SK-N-MC (cell line): ENCODE measurements at regions not wholly inside any gene's neighbourhood (a gene's known extent, or its start where the extent isn't known, plus 50 kb on each side); places are given as distances from the start of the nearest gene placed in this dataset.

Source experiments
- DNase-seq: peaks from one replicate; pipeline ENCODE4 v3.0.0-alpha.2; 2011; ENCODE audit warnings: low read depth, low spot score
- H3K27ac ChIP-seq: fragments of 200-600 bp; sonication (generic); 2 replicates; pipeline ENCODE4 v1.5.1; 2016; ENCODE audit warnings: mixed run types
- H3K36me3 ChIP-seq: fragments of 200-600 bp; sonication (generic); 2 replicates; pipeline ENCODE4 v1.6.1; 2017; ENCODE audit warnings: antibody characterized with exemption, low read length, mixed read lengths; ENCODE audit not compliant: insufficient read depth
- H3K4me3 ChIP-seq: fragments of 200-600 bp; sonication (generic); 2 replicates; pipeline ENCODE4 v1.5.1; 2016
- H3K9ac ChIP-seq: fragments of 200-600 bp; sonication (generic); 2 replicates; pipeline ENCODE4 v1.8.0; 2017; ENCODE audit warnings: mixed run types, mixed read lengths; ENCODE audit not compliant: insufficient read length
- H3K9me3 ChIP-seq: fragments of 200-600 bp; sonication (generic); 2 replicates; pipeline ENCODE4 v1.6.1; 2017; ENCODE audit warnings: low read depth, mild to moderate bottlenecking, antibody characterized with exemption, low read length, moderate library complexity, mixed read lengths
- EZH2 ChIP-seq: fragments of 200-600 bp; sonication (generic); IDR thresholded peaks from one replicate; pipeline ENCODE4 v1.6.1; 2017; ENCODE audit warnings: antibody characterized with exemption
- FOXP2 ChIP-seq: optimal IDR thresholded peaks from 2 replicates; pipeline ENCODE3; 2011; ENCODE audit warnings: mild to moderate bottlenecking, moderate library complexity; ENCODE audit not compliant: insufficient read depth; ENCODE audit errors: extremely low read length, control extremely low read depth
- POLR2AphosphoS5 ChIP-seq: IDR thresholded peaks from 2 replicates; pipeline ENCODE4 v1.6.1; 2012; ENCODE audit warnings: mild to moderate bottlenecking, low read depth, low read length, borderline replicate concordance

- no peak overlapping the region for H3K4me3 ChIP-seq
- no peaks in the 10 kb centered on the region for H3K36me3 ChIP-seq
- no peaks in the 10 kb centered on the region for H3K9me3 ChIP-seq
- no peak for DNase-seq
- TF ChIP-seq EZH2 = no peak
- TF ChIP-seq FOXP2 = no peak
- TF ChIP-seq POLR2AphosphoS5 = no peak
- no peak overlapping the region for H3K27ac ChIP-seq
- no peak overlapping the region for H3K9ac ChIP-seq
Measured at GRCh38 chr18:73843455-73843854, 304.2 kb downstream of the FBXO15 start.

GRCh38 chr18:73842795-73843394 is 304.7 kb downstream of the FBXO15 start:
- H3K9me3 ChIP-seq = no peaks in the 10 kb centered on the region
- H3K27ac ChIP-seq = no peak overlapping the region
- no peaks in the 10 kb centered on the region for H3K36me3 ChIP-seq
- TF ChIP-seq POLR2AphosphoS5 = no peak
- TF ChIP-seq EZH2 = no peak
- TF ChIP-seq FOXP2 = no peak
- DNase-seq = no peak
- H3K9ac ChIP-seq = no peak overlapping the region
- peak overlapping the region; percentile 55 for H3K4me3 ChIP-seq

DNA sequence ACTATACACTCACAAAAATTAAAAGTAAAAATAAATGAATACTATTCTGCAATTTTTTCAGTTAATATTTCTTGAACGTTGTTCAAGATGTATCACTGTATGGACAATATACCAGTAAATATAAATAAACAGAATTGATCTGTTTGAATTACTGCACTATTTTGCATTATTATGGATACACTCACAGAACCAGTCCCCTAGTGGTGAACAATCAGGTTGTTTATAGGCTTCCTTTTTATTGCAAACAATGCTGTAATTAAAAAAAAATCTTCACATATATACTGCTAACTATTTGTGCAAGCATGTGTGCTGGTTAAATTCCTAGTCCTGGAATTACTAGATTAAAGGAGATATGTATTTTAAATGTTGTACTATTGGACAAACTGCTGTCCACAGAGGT is 306.0 kb downstream of the FBXO15 start:
- no peak overlapping the region for H3K27ac ChIP-seq
- no peaks in the 10 kb centered on the region for H3K36me3 ChIP-seq
- no peak overlapping the region for H3K9ac ChIP-seq
- DNase-seq = no peak
- H3K4me3 ChIP-seq = no peak overlapping the region
- no peaks in the 10 kb centered on the region for H3K9me3 ChIP-seq
- TF ChIP-seq EZH2 (no peak), POLR2AphosphoS5 (no peak), FOXP2 (no peak)

DNA sequence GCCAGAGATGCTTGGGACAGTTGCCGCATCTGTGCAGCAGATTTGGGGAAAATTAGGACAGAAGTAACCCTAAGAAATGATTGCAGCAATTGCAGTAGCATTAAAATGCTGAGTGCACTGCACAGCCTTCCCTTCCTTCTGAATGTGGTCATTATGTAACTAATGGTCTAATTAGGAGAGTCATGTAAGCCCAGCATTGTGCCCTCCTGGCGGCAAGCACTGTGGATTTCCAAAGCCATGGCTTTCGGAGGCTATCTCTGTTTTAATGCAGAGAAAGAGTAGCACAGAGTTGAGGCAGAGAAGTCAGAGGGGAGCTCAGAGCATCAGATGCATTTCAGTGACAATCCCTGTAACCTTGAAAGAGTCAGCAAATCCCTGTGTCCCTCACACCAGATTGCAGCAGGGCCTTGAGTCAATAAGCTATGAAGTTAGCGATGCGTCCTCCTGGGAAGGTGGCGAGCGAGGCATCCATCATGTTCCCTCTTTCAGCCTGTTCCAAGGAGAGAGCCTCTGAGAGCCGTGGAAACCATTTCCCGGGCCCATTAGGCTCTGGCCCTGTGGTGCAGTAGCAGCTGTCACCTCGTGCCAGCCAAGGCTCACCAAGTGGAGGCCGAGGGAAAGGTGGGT is 307.2 kb downstream of the FBXO15 start:
- no peak overlapping the region for H3K9ac ChIP-seq
- no peak overlapping the region for H3K4me3 ChIP-seq
- no peak for DNase-seq
- H3K27ac ChIP-seq = no peak overlapping the region
- H3K36me3 ChIP-seq = no peaks in the 10 kb centered on the region
- TF ChIP-seq FOXP2 = no peak
- no peak for TF ChIP-seq POLR2AphosphoS5
- TF ChIP-seq EZH2 = no peak
- H3K9me3 ChIP-seq = no peaks in the 10 kb centered on the region

DNA sequence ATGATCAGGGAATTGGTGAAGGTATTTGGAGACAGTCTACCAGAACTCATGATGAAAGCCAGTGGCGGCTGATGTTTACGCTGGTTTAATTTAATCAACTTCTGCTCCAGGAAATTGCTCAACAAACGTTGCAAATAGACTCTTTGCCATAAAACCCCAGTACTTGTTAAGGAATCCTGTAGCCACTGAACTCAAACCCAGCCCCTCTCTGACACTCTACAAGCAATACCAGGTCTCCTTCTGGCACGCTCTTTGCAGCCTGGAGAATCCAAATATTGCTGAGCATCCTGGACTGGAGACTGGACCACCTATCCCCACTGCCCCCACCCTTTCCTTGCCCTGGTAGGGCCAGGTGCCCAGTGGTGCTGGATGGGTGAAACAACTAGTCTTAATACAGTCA is 308.2 kb downstream of the FBXO15 start:
- Histone ChIP-seq H3K9ac (no peak overlapping the region), H3K4me3 (no peak overlapping the region), H3K27ac (no peak overlapping the region), H3K9me3 (no peaks in the 10 kb centered on the region), H3K36me3 (no peaks in the 10 kb centered on the region)
- TF ChIP-seq EZH2 (no peak), FOXP2 (peak; percentile 20)
- DNase-seq = peak; percentile 20

DNA sequence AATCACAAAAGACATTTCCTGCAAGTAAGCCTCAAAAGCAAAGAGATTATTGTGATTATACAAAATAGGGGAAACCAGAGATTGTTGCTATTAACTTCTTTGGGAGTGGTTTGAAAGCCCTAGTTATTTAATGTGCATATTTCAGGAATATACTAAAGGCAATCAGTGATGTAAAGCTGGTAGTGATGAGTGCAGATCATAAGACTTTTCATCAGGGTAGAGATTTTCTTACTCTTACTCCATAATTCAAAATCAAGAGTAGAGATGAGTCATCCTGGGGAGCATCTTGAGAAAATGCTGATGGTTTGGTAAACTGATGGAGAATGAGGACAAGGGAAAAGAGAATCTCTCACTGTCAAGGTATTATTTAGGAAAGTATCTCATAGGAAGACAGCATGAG is 309.5 kb downstream of the FBXO15 start:
- TF ChIP-seq FOXP2 (no peak), EZH2 (no peak), POLR2AphosphoS5 (no peak)
- Histone ChIP-seq H3K36me3 (no peaks in the 10 kb centered on the region), H3K9ac (no peak overlapping the region), H3K27ac (no peak overlapping the region), H3K9me3 (no peaks in the 10 kb centered on the region), H3K4me3 (no peak overlapping the region)
- no peak for DNase-seq

DNA sequence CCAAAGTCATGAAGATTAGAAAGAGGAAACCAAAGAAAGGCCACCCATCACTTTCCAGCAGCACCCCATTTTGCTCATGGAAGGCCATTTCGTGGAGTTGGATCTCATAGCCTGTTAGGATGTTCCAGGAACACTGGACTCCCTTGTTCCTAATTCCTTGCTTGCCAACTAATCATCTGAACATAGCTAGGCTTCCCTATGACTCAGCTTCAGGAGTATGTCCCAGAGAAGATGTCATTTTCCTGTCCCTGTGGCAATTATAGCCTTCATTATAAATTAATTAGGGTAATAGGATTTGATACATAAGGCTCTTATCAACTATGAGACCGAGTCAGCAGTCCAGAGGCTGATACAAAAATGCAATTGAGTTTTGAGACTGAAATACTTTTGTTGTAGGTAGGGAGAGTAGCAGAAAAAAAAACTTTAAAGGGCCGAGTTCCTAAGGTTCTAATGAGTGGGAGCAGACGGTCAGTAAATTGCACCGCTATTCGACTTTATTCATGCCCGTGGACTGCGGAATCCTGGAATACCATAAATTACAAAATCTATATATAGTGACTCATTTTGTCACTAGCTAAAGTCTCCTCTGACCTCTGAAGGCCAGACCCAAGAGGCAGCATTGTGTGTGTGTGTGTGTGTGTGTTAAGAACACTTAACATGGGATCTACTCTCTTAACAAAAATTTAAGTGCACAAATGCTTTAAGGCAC is 311.8 kb downstream of the FBXO15 start:
- H3K36me3 ChIP-seq = no peaks in the 10 kb centered on the region
- DNase-seq = no peak
- H3K9me3 ChIP-seq = no peaks in the 10 kb centered on the region
- no peak overlapping the region for H3K4me3 ChIP-seq
- H3K27ac ChIP-seq = no peak overlapping the region
- no peak for TF ChIP-seq FOXP2
- no peak for TF ChIP-seq EZH2
- TF ChIP-seq POLR2AphosphoS5 = no peak
- no peak overlapping the region for H3K9ac ChIP-seq

DNA sequence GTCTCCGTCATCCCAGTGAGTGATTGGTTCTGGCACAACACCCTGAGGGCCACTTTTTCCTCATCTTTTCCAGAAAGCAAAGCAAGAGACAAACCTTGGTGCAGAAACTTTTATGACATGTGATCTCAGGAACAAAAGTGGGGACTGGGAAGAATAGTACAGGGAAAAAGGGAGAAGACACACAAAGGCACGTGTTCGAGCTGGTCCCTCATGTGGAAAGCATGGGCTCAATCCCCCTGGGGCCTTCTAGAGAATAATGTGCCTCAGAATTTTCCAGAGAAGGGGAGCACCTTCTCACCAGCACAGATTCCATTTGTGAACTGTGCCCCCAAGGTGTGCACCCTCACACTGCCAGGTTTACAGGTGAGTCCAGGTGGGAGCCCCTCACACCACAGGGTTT is 312.6 kb downstream of the FBXO15 start:
- TF ChIP-seq POLR2AphosphoS5 (no peak), FOXP2 (no peak), EZH2 (no peak)

More for the DNA sequence above, 312.6 kb downstream of the FBXO15 start:
- H3K36me3 ChIP-seq = no peaks in the 10 kb centered on the region
- no peak overlapping the region for H3K9ac ChIP-seq
- no peak for DNase-seq
- no peak overlapping the region for H3K27ac ChIP-seq
- no peak overlapping the region for H3K4me3 ChIP-seq
- H3K9me3 ChIP-seq = no peaks in the 10 kb centered on the region
